T-cell (primary cell): ENCODE measurements at regions not wholly inside any gene's neighbourhood (a gene's known extent, or its start where the extent isn't known, plus 50 kb on each side); places are given as distances from the start of the nearest gene placed in this dataset.

Source experiments
- ATAC-seq, 4 experiments: fragments of 200-7000 bp in 3 of 4; fragments of 150-1000 bp in 1 of 4; cut with Tn5 transposase; replicated peaks in 1 of 4; 1 replicate in 3 of 4; 2 replicates in 1 of 4; pipeline ENCODE4 v1.10.0; 2021; ENCODE audit warnings: moderate library complexity in 3 of 4, mild to moderate bottlenecking in 2 of 4, moderate number of reproducible peaks in 1 of 4
- CTCF ChIA-PET, 2 donors: fragments of 300-600 bp; sonication (Branson Sonifier 250); formaldehyde crosslinking; loops; one replicate each; lab custom pipeline; 2022; ENCODE audit warnings: antibody characterized with exemption in 2 of 2; lab: Charles Lee
- POLR2A ChIA-PET, 2 donors: fragments of 300-600 bp; sonication (Branson Sonifier 250); formaldehyde crosslinking; loops; one replicate each; lab custom pipeline; 2022; ENCODE audit warnings: antibody characterized with exemption in 2 of 2; lab: Charles Lee
- DNase-seq, 35 experiments: peaks; one replicate each; pipeline versions ENCODE4 v3.0.0 to v3.0.0-alpha.2; 2013 to 2023
- H3K27ac ChIP-seq: one replicate; pipeline ENCODE4 v1.5.1; 2013; ENCODE audit warnings: low read length
- H3K27me3 ChIP-seq, 2 experiments: replicated peaks in 1 of 2; 1 replicate in 1 of 2; 2 replicates in 1 of 2; pipeline versions ENCODE4 v1.6.1 to v1.7.0; 2013; ENCODE audit warnings: low read length in 1 of 2, mixed read lengths in 1 of 2; ENCODE audit not compliant: control insufficient read depth in 2 of 2, insufficient read depth in 2 of 2; ENCODE audit errors: extremely low read depth in 1 of 2
- H3K36me3 ChIP-seq, 2 donors: 1 replicate in 1 of 2; 2 replicates in 1 of 2; pipeline versions ENCODE4 v1.6.1 to v1.7.0; 2013; ENCODE audit warnings: low read length in 1 of 2; ENCODE audit not compliant: control insufficient read depth in 2 of 2, insufficient read depth in 1 of 2; ENCODE audit errors: extremely low read depth in 1 of 2
- H3K4me1 ChIP-seq, 2 experiments: 1 replicate in 1 of 2; 2 replicates in 1 of 2; pipeline versions ENCODE4 v1.6.1 to v1.7.0; 2013; ENCODE audit warnings: low read length in 2 of 2, mixed read lengths in 1 of 2; ENCODE audit not compliant: insufficient read depth in 2 of 2, control insufficient read depth in 1 of 2; ENCODE audit errors: extremely low read depth in 1 of 2
- H3K4me3 ChIP-seq, 2 donors: 1 replicate in 1 of 2; 2 replicates in 1 of 2; pipeline versions ENCODE4 v1.5.1 to v1.7.0; 2013; ENCODE audit warnings: mild to moderate bottlenecking in 2 of 2, low read length in 1 of 2, moderate library complexity in 1 of 2; ENCODE audit not compliant: control insufficient read depth in 1 of 2; ENCODE audit errors: extremely low read depth in 1 of 2
- H3K9me3 ChIP-seq: 2 replicates; pipeline ENCODE4 v1.7.0; 2013
- H3K27ac Mint-ChIP-seq, 2 donors: one replicate each; pipeline ENCODE4 v1.8.0; 2020 to 2021; ENCODE audit warnings: mild to moderate bottlenecking in 2 of 2, mixed read lengths in 2 of 2
- H3K27me3 Mint-ChIP-seq, 2 donors: one replicate each; pipeline ENCODE4 v1.8.0; 2021 to 2022; ENCODE audit warnings: mixed read lengths in 2 of 2
- H3K36me3 Mint-ChIP-seq: one replicate; pipeline ENCODE4 v1.8.0; 2021; ENCODE audit warnings: mixed read lengths
- H3K4me1 Mint-ChIP-seq, 3 donors: one replicate each; pipeline ENCODE4 v1.8.0; 2020 to 2022; ENCODE audit warnings: mixed read lengths in 3 of 3, mild to moderate bottlenecking in 1 of 3
- H3K4me3 Mint-ChIP-seq, 3 donors: one replicate each; pipeline ENCODE4 v1.8.0; 2020 to 2022; ENCODE audit warnings: mild to moderate bottlenecking in 3 of 3, mixed read lengths in 3 of 3, moderate library complexity in 3 of 3
- H3K9me3 Mint-ChIP-seq, 3 donors: one replicate each; pipeline ENCODE4 v1.8.0; 2020 to 2022; ENCODE audit warnings: mixed read lengths in 3 of 3
- WGBS: methylation state at CpG from one replicate; pipeline ENCODE4 v1.1.5; 2013; ENCODE audit warnings: missing lambda C conversion rate; ENCODE audit not compliant: insufficient coverage; 5-methylcytosine and 5-hydroxymethylcytosine counted together

GRCh38 chr1:234715252-234716014 is 105.5 kb upstream of the IRF2BP2 start:
- no peak for ATAC-seq
- DNase-seq: no peak
- Mint-ChIP-seq H3K27me3 (no peaks in the 10 kb centered on the region), H3K36me3 (no peaks in the 10 kb centered on the region), H3K9me3 (no peaks in the 10 kb centered on the region), H3K4me3 (no peak overlapping the region), H3K4me1 (peaks cover 0 to 13% (median 0%) of the 10 kb centered on the region in 3 donors), H3K27ac (no peak overlapping the region)
- Histone ChIP-seq H3K27ac (no peak overlapping the region), H3K9me3 (no peaks in the 10 kb centered on the region), H3K27me3 (no peaks in the 10 kb centered on the region), H3K4me3 (no peak overlapping the region), H3K4me1 (no peaks in the 10 kb centered on the region), H3K36me3 (no peaks in the 10 kb centered on the region)
- ChIA-PET CTCF (interaction anchor here in 1 of 2 donors (0.6 kb wide), 1 partner anchor 1150 kb away, joined by 3 read pairs; no protein-coding TSS in a partner anchor), POLR2A (interaction anchor here in 1 of 2 donors (0.7 kb wide), 1 partner anchor 117 kb away, joined by 3 read pairs; no protein-coding TSS in a partner anchor)
- 89% methylated on average over 7 of the region's 10 CpGs for WGBS

GRCh38 chr1:234713859-234714258 is 103.9 kb upstream of the IRF2BP2 start:
- CTCF ChIA-PET: interaction anchor here (1.1 to 1.3 kb wide), 2 partner anchors 10 to 11 kb away, joined by 3 read pairs; no protein-coding TSS in a partner anchor
- 100% methylated on average over 2 of the region's 5 CpGs for WGBS

GRCh38 chr1:234713440-234713839 is 103.5 kb upstream of the IRF2BP2 start:
- H3K27me3 Mint-ChIP-seq: no peaks in the 10 kb centered on the region
- no peaks in the 10 kb centered on the region for H3K36me3 Mint-ChIP-seq
- no peaks in the 10 kb centered on the region for H3K9me3 Mint-ChIP-seq
- POLR2A ChIA-PET: no interaction called here
- H3K27ac Mint-ChIP-seq: no peak overlapping the region
- peaks cover 0 to 6% (median 5%) of the 10 kb centered on the region in 3 donors for H3K4me1 Mint-ChIP-seq
- peaks cover 0 to 2% of the 10 kb centered on the region in 2 experiments for H3K4me1 ChIP-seq
- H3K27me3 ChIP-seq: no peaks in the 10 kb centered on the region
- no peaks in the 10 kb centered on the region for H3K9me3 ChIP-seq
- H3K4me3 ChIP-seq: no peak overlapping the region
- CTCF ChIA-PET: no interaction called here
- H3K4me3 Mint-ChIP-seq: no peak overlapping the region
- no peak for ATAC-seq
- DNase-seq: no peak
- no peaks in the 10 kb centered on the region for H3K36me3 ChIP-seq
- 88% methylated on average over 11 of the region's 11 CpGs for WGBS
- H3K27ac ChIP-seq: no peak overlapping the region

More at GRCh38 chr1:234713859-234714258, 103.9 kb upstream of the IRF2BP2 start:
- no peaks in the 10 kb centered on the region for H3K9me3 ChIP-seq
- H3K27ac ChIP-seq: no peak overlapping the region
- DNase-seq (no peak), ATAC-seq (no peak)
- peaks cover 0 to 2% of the 10 kb centered on the region in 2 experiments for H3K4me1 ChIP-seq
- H3K9me3 Mint-ChIP-seq: no peaks in the 10 kb centered on the region
- no peak overlapping the region for H3K27ac Mint-ChIP-seq
- H3K36me3 ChIP-seq: no peaks in the 10 kb centered on the region
- peaks cover 0 to 6% (median 4%) of the 10 kb centered on the region in 3 donors for H3K4me1 Mint-ChIP-seq
- no peaks in the 10 kb centered on the region for H3K27me3 Mint-ChIP-seq
- H3K4me3 Mint-ChIP-seq: no peak overlapping the region
- no peaks in the 10 kb centered on the region for H3K27me3 ChIP-seq
- H3K4me3 ChIP-seq: no peak overlapping the region
- POLR2A ChIA-PET: no interaction called here
- H3K36me3 Mint-ChIP-seq: no peaks in the 10 kb centered on the region

- Mint-ChIP-seq H3K36me3 (no peaks in the 10 kb centered on the region), H3K4me3 (no peak overlapping the region), H3K27me3 (no peaks in the 10 kb centered on the region), H3K9me3 (no peaks in the 10 kb centered on the region), H3K4me1 (peaks cover 0 to 6% (median 5%) of the 10 kb centered on the region in 3 donors), H3K27ac (no peak overlapping the region)
- peaks cover 0 to 2% of the 10 kb centered on the region in 2 experiments for H3K4me1 ChIP-seq
- POLR2A ChIA-PET: interaction anchor here in 1 of 2 donors (0.5 kb wide), 1 partner anchor 11 kb away, joined by 4 read pairs; no protein-coding TSS in a partner anchor
- H3K36me3 ChIP-seq: no peaks in the 10 kb centered on the region
- H3K27ac ChIP-seq: no peak overlapping the region
- no peak overlapping the region for H3K4me3 ChIP-seq
- DNase-seq (no peak), ATAC-seq (no peak)
- H3K27me3 ChIP-seq: no peaks in the 10 kb centered on the region
- H3K9me3 ChIP-seq: no peaks in the 10 kb centered on the region
- CTCF ChIA-PET: interaction anchor here in 1 of 2 donors (0.5 kb wide), 1 partner anchor 280 kb away, joined by 5 read pairs; no protein-coding TSS in a partner anchor
- WGBS: 100% methylated on average over 3 of the region's 5 CpGs
Measured at GRCh38 chr1:234712891-234713305, 102.9 kb upstream of the IRF2BP2 start.

- CTCF ChIA-PET: interaction anchor here in 1 of 2 donors (0.7 kb wide), 1 partner anchor 297 kb away, joined by 5 read pairs; no protein-coding TSS in a partner anchor
- Histone ChIP-seq H3K4me1 (peaks cover 0 to 2% of the 10 kb centered on the region in 2 experiments), H3K36me3 (no peaks in the 10 kb centered on the region), H3K4me3 (no peak overlapping the region), H3K27ac (no peak overlapping the region), H3K9me3 (no peaks in the 10 kb centered on the region), H3K27me3 (no peaks in the 10 kb centered on the region)
- Mint-ChIP-seq H3K27me3 (no peaks in the 10 kb centered on the region), H3K4me1 (peaks cover under 1 to 8% (median 6%) of the 10 kb centered on the region in 3 donors), H3K4me3 (no peak overlapping the region), H3K27ac (no peak overlapping the region), H3K36me3 (no peaks in the 10 kb centered on the region), H3K9me3 (no peaks in the 10 kb centered on the region)
- ATAC-seq (no peak), DNase-seq (no peak)
- WGBS: 86% methylated on average over 2 of the region's 7 CpGs
- POLR2A ChIA-PET: no interaction called here
Measured at GRCh38 chr1:234710936-234711724, 101.2 kb upstream of the IRF2BP2 start.

GRCh38 chr1:234710381-234710780 is 100.4 kb upstream of the IRF2BP2 start:
- peaks cover 8 to 15% (median 14%) of the 10 kb centered on the region in 3 donors for H3K4me1 Mint-ChIP-seq
- POLR2A ChIA-PET: no interaction called here
- ATAC-seq (no peak), DNase-seq (no peak)
- H3K4me3 Mint-ChIP-seq: no peak overlapping the region
- no peak overlapping the region for H3K27ac ChIP-seq
- H3K27me3 Mint-ChIP-seq: no peaks in the 10 kb centered on the region
- H3K4me3 ChIP-seq: no peak overlapping the region
- no peaks in the 10 kb centered on the region for H3K9me3 Mint-ChIP-seq
- no peak overlapping the region for H3K27ac Mint-ChIP-seq
- CTCF ChIA-PET: no interaction called here
- H3K4me1 ChIP-seq: peaks cover 0 to 2% of the 10 kb centered on the region in 2 experiments
- no peaks in the 10 kb centered on the region for H3K27me3 ChIP-seq
- WGBS: 88% methylated on average over 1 of the region's 6 CpGs
- no peaks in the 10 kb centered on the region for H3K36me3 Mint-ChIP-seq
- no peaks in the 10 kb centered on the region for H3K36me3 ChIP-seq
- no peaks in the 10 kb centered on the region for H3K9me3 ChIP-seq
